ENCODE measurements at regions not wholly inside any gene's neighbourhood (a gene's known extent, or its start where the extent isn't known, plus 50 kb on each side); places are given as distances from the start of the nearest gene placed in this dataset.

GRCh38 chr10:36476399-36476798 lies 649.0 kb upstream of the ANKRD30A start:
- TF ChIP-seq, protein P1, sequence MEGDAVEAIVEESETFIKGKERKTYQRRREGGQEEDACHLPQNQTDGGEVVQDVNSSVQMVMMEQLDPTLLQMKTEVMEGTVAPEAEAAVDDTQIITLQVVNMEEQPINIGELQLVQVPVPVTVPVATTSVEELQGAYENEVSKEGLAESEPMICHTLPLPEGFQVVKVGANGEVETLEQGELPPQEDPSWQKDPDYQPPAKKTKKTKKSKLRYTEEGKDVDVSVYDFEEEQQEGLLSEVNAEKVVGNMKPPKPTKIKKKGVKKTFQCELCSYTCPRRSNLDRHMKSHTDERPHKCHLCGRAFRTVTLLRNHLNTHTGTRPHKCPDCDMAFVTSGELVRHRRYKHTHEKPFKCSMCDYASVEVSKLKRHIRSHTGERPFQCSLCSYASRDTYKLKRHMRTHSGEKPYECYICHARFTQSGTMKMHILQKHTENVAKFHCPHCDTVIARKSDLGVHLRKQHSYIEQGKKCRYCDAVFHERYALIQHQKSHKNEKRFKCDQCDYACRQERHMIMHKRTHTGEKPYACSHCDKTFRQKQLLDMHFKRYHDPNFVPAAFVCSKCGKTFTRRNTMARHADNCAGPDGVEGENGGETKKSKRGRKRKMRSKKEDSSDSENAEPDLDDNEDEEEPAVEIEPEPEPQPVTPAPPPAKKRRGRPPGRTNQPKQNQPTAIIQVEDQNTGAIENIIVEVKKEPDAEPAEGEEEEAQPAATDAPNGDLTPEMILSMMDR (IDR thresholded peaks at IDR 0.05) = no peak
- no peak for TF ChIP-seq POLR2A (IDR thresholded peaks at IDR 0.05)
- no peak for TF ChIP-seq EP300 (IDR thresholded peaks at IDR 0.05)
